Activated CD4-positive, alpha-beta T cell treated with anti-CD3 and anti-CD28 coated beads for 1 hour (primary cell): ENCODE measurements at regions not wholly inside any gene's neighbourhood (a gene's known extent, or its start where the extent isn't known, plus 50 kb on each side); places are given as distances from the start of the nearest gene placed in this dataset.
"Not testable (repeated sequence)": the region's sequence is repeated elsewhere in the genome, so short reads cannot be mapped to it uniquely, and the experiment has no call there.

ENCODE experiments used
- DNase-seq: peaks from one replicate; pipeline ENCODE4 v3.0.0-alpha.2; 2020

- not testable (repeated sequence) for DNase-seq
These were observed 3960.2 kb upstream of the TPTE start for GRCh38 chr21:6561168-6561567.

- not testable (repeated sequence) for DNase-seq
These were observed 3959.8 kb upstream of the TPTE start for GRCh38 chr21:6561578-6561977.

GRCh38 chr21:6564543-6565166 lies 3956.7 kb upstream of the TPTE start:
- DNase-seq = not testable (repeated sequence)

- peak; percentile 10 for DNase-seq
These were observed 3955.9 kb upstream of the TPTE start for GRCh38 chr21:6565190-6566094.

- DNase-seq = not testable (repeated sequence)
These were observed 3953.8 kb upstream of the TPTE start for GRCh38 chr21:6567542-6567941.

- not testable (repeated sequence) for DNase-seq
These were observed 3952.2 kb upstream of the TPTE start for GRCh38 chr21:6569152-6569551.

- DNase-seq = not testable (repeated sequence)
These were observed 3951.6 kb upstream of the TPTE start for GRCh38 chr21:6569587-6570392.

- DNase-seq = not testable (repeated sequence)
These were observed 3950.5 kb upstream of the TPTE start for GRCh38 chr21:6570700-6571368.

GRCh38 chr21:6573576-6573975 lies 3947.8 kb upstream of the TPTE start:
- DNase-seq = not testable (repeated sequence)

GRCh38 chr21:6579801-6580200 lies 3941.6 kb upstream of the TPTE start:
- DNase-seq = not testable (repeated sequence)
